ENCODE measurements at regions not wholly inside any gene's neighbourhood (a gene's known extent, or its start where the extent isn't known, plus 50 kb on each side); places are given as distances from the start of the nearest gene placed in this dataset.

DNA sequence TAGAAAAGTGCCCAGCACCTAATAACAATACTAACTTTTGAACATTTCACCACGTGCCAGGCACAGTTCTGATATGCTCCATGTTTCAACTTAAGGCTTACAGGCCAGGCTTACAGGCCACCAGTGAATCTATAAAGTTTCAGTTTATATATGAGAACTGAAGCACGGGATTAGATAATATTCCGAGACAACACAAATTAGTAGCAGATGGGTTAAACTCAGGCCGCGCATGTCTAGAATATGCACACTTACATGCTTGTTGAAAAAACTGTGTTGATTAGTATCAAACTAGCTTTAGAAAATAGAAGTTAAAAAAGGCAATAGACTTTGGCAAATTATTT is 587.9 kb downstream of the MTRR start:
- H3K27ac ChIP-seq (ENCODE audit: extremely low read length, insufficient read depth, low read length) = peak overlapping the region; percentile 63
- TSS peak; percentile 85 for BruUV-seq (replicated peaks)
- FAIRE-seq (no peak), ATAC-seq (no peak), DNase-seq (ENCODE audit: low spot score) (no peak)
- H3K4me2 ChIP-seq (ENCODE audit: low read depth, low read length) = peak overlapping the region; percentile 66
- ChIA-PET POLR2A (interaction anchor here (0.6 to 1.2 kb wide), 2 partner anchors 12 to 588 kb away, joined by 3 read pairs; partner anchors contain the start of genes FASTKD3 and MTRR), CTCF (ENCODE audit: low intra/inter-chr PET ratio, low total read pairs) (no interaction called here)
- H3K79me2 ChIP-seq (ENCODE audit: insufficient read depth, low read length) = peaks cover 13% of the 10 kb centered on the region
- H3K4me3 ChIP-seq (replicated peaks in 1 of 3; ENCODE audit: insufficient read depth in 1 of 3, low read depth in 2 of 3, low read length in 3 of 3) = peak overlapping the region in 2 of 3 experiments; percentile 10 to 78; a peak in 1 of 6 replicates
- TF ChIP-seq MIXL1 (CRISPR knock-in tag; IDR thresholded peaks at IDR 0.05) (no peak), ZNF430 (CRISPR knock-in tag; IDR thresholded peaks at IDR 0.05) (0 out of 2 replicates have a peak, but pooled peaks have one; percentile 0)
- TF ChIP-seq, protein P1, sequence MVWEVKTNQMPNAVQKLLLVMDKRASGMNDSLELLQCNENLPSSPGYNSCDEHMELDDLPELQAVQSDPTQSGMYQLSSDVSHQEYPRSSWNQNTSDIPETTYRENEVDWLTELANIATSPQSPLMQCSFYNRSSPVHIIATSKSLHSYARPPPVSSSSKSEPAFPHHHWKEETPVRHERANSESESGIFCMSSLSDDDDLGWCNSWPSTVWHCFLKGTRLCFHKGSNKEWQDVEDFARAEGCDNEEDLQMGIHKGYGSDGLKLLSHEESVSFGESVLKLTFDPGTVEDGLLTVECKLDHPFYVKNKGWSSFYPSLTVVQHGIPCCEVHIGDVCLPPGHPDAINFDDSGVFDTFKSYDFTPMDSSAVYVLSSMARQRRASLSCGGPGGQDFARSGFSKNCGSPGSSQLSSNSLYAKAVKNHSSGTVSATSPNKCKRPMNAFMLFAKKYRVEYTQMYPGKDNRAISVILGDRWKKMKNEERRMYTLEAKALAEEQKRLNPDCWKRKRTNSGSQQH (CRISPR knock-in tag; IDR thresholded peaks at IDR 0.05; ENCODE audit: low read depth) = no peak
- H2AFZ ChIP-seq (ENCODE audit: low read length) = no peak overlapping the region
- H3K9me3 ChIP-seq (ENCODE audit: low read length) = peaks cover 13% of the 10 kb centered on the region; the same call in 1 of the 2 replicates
- in situ Hi-C loops (cut with HindIII; ENCODE audit: extremely low pct_ligation_motif_present, low pct_unique_long_range_greater_than_20kb) (no loop called here), intact Hi-C loops (cut with micrococcal nuclease; ENCODE audit: unreplicated experiment) (no loop called here)
- no peaks in the 10 kb centered on the region for H3K27me3 ChIP-seq (ENCODE audit: control insufficient read depth in 1 of 2, insufficient read depth in 2 of 2, low read length in 2 of 2)
- no peaks in the 10 kb centered on the region for H4K20me1 ChIP-seq (ENCODE audit: insufficient read depth, low read length)
- H3K9ac ChIP-seq (ENCODE audit: insufficient read depth, low read depth, low read length) = no peak overlapping the region
- H3K4me1 ChIP-seq (ENCODE audit: insufficient read depth, low read length) = peaks cover 7% of the 10 kb centered on the region; the same call in 1 of the 2 replicates
- no peaks in the 10 kb centered on the region for H3K36me3 ChIP-seq (replicated peaks in 1 of 2; ENCODE audit: control insufficient read depth in 1 of 2, insufficient read depth in 2 of 2, low read length in 2 of 2)
- WGBS (ENCODE audit: low lambda C conversion rate) = 78% methylated on average over 5 of the region's 5 CpGs

DNA sequence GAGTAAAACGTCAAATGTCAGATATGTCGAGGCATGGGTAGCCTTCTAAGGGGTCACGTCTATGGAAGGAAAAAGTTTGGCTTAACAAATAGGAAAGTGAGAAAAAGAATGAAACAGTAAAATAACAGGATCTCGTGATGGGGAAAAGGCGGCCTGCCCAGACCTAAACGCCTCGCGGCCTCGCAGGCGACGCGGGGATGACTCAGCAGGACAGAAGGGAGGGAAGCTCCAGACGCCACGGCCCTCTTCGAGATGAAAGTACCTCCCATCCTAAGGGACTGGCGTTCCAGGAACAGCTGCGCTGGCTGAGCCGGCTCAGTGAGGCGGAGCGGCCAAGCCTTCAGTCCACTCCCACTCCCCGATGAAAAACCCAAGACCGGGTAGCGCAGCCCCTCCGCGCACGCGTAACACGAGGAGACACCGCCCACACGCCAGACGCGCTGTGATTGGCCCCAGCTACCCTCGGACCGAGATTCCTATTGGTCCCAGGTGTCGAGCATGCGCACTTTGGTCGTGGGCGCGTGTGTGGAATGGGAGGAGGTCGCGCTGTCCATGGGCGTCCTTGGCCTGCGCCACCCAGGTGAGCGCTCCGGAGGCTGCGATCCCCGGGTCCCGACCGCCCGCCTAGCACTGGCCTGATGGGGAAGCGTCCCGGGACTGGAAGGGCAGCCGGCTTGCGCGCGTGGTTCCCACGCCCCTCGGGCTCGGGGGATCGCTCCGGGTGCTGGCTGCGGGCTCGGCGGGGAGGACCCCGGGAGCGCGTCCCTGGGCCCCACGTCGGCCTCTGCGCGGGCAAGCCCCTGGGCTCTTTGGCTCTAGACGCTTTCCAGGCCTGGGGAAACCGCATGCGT is 588.5 kb downstream of the MTRR start:
- in situ Hi-C loops (cut with HindIII; ENCODE audit: extremely low pct_ligation_motif_present, low pct_unique_long_range_greater_than_20kb) (no loop called here), intact Hi-C loops (cut with micrococcal nuclease; ENCODE audit: unreplicated experiment) (no loop called here)
- ATAC-seq (peak; percentile 97), DNase-seq (ENCODE audit: low spot score) (peak; percentile 84), FAIRE-seq (peak; percentile 63)
- Histone ChIP-seq H3K27me3 (ENCODE audit: control insufficient read depth in 1 of 2, insufficient read depth in 2 of 2, low read length in 2 of 2) (no peaks in the 10 kb centered on the region), H4K20me1 (ENCODE audit: insufficient read depth, low read length) (no peaks in the 10 kb centered on the region), H3K4me3 (replicated peaks in 1 of 3; ENCODE audit: insufficient read depth in 1 of 3, low read depth in 2 of 3, low read length in 3 of 3) (peak overlapping the region; percentile 62 to 78 (median 76)), H3K4me1 (ENCODE audit: insufficient read depth, low read length) (peaks cover 7% of the 10 kb centered on the region; the same call in 1 of the 2 replicates), H3K9me3 (ENCODE audit: low read length) (peaks cover 13% of the 10 kb centered on the region; the same call in 1 of the 2 replicates), H3K27ac (ENCODE audit: extremely low read length, insufficient read depth, low read length) (peak overlapping the region; percentile 63), H3K4me2 (ENCODE audit: low read depth, low read length) (peak overlapping the region; percentile 66), H2AFZ (ENCODE audit: low read length) (no peak overlapping the region), H3K36me3 (replicated peaks in 1 of 2; ENCODE audit: control insufficient read depth in 1 of 2, insufficient read depth in 2 of 2, low read length in 2 of 2) (no peaks in the 10 kb centered on the region), H3K9ac (ENCODE audit: insufficient read depth, low read depth, low read length) (peak overlapping the region; percentile 77), H3K79me2 (ENCODE audit: insufficient read depth, low read length) (peaks cover 13% of the 10 kb centered on the region)
- ChIA-PET POLR2A (interaction anchor here (0.6 to 1.2 kb wide), 2 partner anchors 12 to 589 kb away, joined by 3 read pairs; partner anchors contain the start of genes FASTKD3 and MTRR), CTCF (ENCODE audit: low intra/inter-chr PET ratio, low total read pairs) (no interaction called here)
- WGBS (ENCODE audit: low lambda C conversion rate) = 34% methylated on average over 24 of the region's 74 CpGs
- no TSS peak for BruUV-seq (replicated peaks)
- TF ChIP-seq, protein P2, sequence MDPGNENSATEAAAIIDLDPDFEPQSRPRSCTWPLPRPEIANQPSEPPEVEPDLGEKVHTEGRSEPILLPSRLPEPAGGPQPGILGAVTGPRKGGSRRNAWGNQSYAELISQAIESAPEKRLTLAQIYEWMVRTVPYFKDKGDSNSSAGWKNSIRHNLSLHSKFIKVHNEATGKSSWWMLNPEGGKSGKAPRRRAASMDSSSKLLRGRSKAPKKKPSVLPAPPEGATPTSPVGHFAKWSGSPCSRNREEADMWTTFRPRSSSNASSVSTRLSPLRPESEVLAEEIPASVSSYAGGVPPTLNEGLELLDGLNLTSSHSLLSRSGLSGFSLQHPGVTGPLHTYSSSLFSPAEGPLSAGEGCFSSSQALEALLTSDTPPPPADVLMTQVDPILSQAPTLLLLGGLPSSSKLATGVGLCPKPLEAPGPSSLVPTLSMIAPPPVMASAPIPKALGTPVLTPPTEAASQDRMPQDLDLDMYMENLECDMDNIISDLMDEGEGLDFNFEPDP (CRISPR knock-in tag; conservative IDR thresholded peaks at IDR 0.05) = no peak
- no peak for TF ChIP-seq ONECUT2 (CRISPR knock-in tag; IDR thresholded peaks at IDR 0.05)
- no peak for TF ChIP-seq ZNF737 (CRISPR knock-in tag; IDR thresholded peaks at IDR 0.05; ENCODE audit: borderline replicate concordance)
- TF ChIP-seq CENPX (CRISPR knock-in tag; IDR thresholded peaks at IDR 0.05) = no peak
- peak; percentile 17; the same call in 1 of the 2 replicates for TF ChIP-seq ZNF724P (CRISPR knock-in tag; IDR thresholded peaks at IDR 0.05; ENCODE audit: borderline replicate concordance)
- TF ChIP-seq ZNF660 (CRISPR knock-in tag; IDR thresholded peaks at IDR 0.05; ENCODE audit: borderline replicate concordance, low read depth) = no peak
- no peak for TF ChIP-seq CCAR2 (optimal IDR thresholded peaks at IDR 0.05; ENCODE audit: low read depth, low read length)
- TF ChIP-seq, protein P3, sequence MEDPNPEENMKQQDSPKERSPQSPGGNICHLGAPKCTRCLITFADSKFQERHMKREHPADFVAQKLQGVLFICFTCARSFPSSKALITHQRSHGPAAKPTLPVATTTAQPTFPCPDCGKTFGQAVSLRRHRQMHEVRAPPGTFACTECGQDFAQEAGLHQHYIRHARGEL (CRISPR knock-in tag; IDR thresholded peaks at IDR 0.05) = no peak
- TF ChIP-seq SMARCE1 (IDR thresholded peaks at IDR 0.05; ENCODE audit: borderline replicate concordance) = no peak
- no peak for TF ChIP-seq ZNF251 (CRISPR knock-in tag; IDR thresholded peaks at IDR 0.05)
- TF ChIP-seq ZNF567 (CRISPR knock-in tag; IDR thresholded peaks at IDR 0.05; ENCODE audit: borderline replicate concordance) = no peak
- no peak for TF ChIP-seq MYNN (CRISPR knock-in tag; IDR thresholded peaks at IDR 0.05; ENCODE audit: low read depth)
